Thyroid gland (tissue), 4 donors: ENCODE measurements at regions not wholly inside any gene's neighbourhood (a gene's known extent, or its start where the extent isn't known, plus 50 kb on each side); places are given as distances from the start of the nearest gene placed in this dataset.
"Not testable (repeated sequence)": the region's sequence is repeated elsewhere in the genome, so short reads cannot be mapped to it uniquely, and the experiment has no call there.

Experiments
- DNase-seq, 2 donors: peaks; one replicate each; pipeline ENCODE4 v3.0.0-alpha.2; 2019
- H3K27ac ChIP-seq, 3 donors: fragments of 200-600 bp; sonication (generic); 1 replicate in 2 of 3; 2 replicates in 1 of 3; pipeline ENCODE4 v1.5.1; 2016 to 2019; ENCODE audit warnings: mild to moderate bottlenecking in 1 of 3, moderate library complexity in 1 of 3
- H3K27me3 ChIP-seq: fragments of 200-600 bp; sonication (generic); one replicate; pipeline ENCODE4 v1.5.1; 2019
- H3K36me3 ChIP-seq, 2 donors: fragments of 200-600 bp; sonication (generic); one replicate each; pipeline ENCODE4 v1.5.1; 2016 to 2019
- H3K4me1 ChIP-seq, 2 donors: fragments of 200-600 bp; sonication (generic); one replicate each; pipeline ENCODE4 v1.5.1; 2017 to 2019
- H3K4me3 ChIP-seq, 3 donors: fragments of 200-600 bp; sonication (generic); replicated peaks in 1 of 3; 1 replicate in 2 of 3; 2 replicates in 1 of 3; pipeline ENCODE4 v1.5.1; 2016; ENCODE audit warnings: mild to moderate bottlenecking in 1 of 3
- H3K9me3 ChIP-seq: fragments of 200-600 bp; sonication (generic); one replicate; pipeline ENCODE4 v1.5.1; 2017
- POLR2A ChIP-seq, 2 donors: fragments of 450-650 bp; IDR thresholded peaks; one replicate each; pipeline ENCODE4 v1.6.1; 2017; ENCODE audit warnings: antibody characterized with exemption in 2 of 2, mild to moderate bottlenecking in 2 of 2, moderate library complexity in 1 of 2
- WGBS, 2 donors: methylation state at CpG; one replicate each; pipeline ENCODE4 v1.1.5; 2017; 5-methylcytosine and 5-hydroxymethylcytosine counted together
- intact Hi-C: fragments of 100-400 bp; cut with DNase I; formaldehyde crosslinking; loops from one replicate; pipeline ENCODE4 v1.15.1; 2023
- TF ChIP-seq, protein P1 (sequence below), 6 experiments: fragments of 200-600 bp in 3 of 6; fragments of 450-650 bp in 3 of 6; sonication (generic) in 3 of 6; IDR thresholded peaks; one replicate each; pipeline ENCODE4 v1.5.1; 2016 to 2019; ENCODE audit warnings: antibody characterized with exemption in 6 of 6, mild to moderate bottlenecking in 2 of 6, inconsistent platforms in 1 of 6, moderate library complexity in 1 of 6

GRCh38 chr10:85492684-85493083, 873.9 kb downstream of the GRID1 start:
- no peak overlapping the region for H3K27ac ChIP-seq
- H3K9me3 ChIP-seq: no peaks in the 10 kb centered on the region
- H3K27me3 ChIP-seq: no peaks in the 10 kb centered on the region
- no peak for DNase-seq
- no peaks in the 10 kb centered on the region for H3K36me3 ChIP-seq
- WGBS, 2 donors: 49 to 63% methylated on average over 3 of the region's 3 CpGs
- intact Hi-C loops: no loop called here
- no peaks in the 10 kb centered on the region for H3K4me1 ChIP-seq
- no peak overlapping the region for H3K4me3 ChIP-seq
- TF ChIP-seq POLR2A (IDR thresholded peaks at IDR 0.05): no peak
- TF ChIP-seq, protein P1, sequence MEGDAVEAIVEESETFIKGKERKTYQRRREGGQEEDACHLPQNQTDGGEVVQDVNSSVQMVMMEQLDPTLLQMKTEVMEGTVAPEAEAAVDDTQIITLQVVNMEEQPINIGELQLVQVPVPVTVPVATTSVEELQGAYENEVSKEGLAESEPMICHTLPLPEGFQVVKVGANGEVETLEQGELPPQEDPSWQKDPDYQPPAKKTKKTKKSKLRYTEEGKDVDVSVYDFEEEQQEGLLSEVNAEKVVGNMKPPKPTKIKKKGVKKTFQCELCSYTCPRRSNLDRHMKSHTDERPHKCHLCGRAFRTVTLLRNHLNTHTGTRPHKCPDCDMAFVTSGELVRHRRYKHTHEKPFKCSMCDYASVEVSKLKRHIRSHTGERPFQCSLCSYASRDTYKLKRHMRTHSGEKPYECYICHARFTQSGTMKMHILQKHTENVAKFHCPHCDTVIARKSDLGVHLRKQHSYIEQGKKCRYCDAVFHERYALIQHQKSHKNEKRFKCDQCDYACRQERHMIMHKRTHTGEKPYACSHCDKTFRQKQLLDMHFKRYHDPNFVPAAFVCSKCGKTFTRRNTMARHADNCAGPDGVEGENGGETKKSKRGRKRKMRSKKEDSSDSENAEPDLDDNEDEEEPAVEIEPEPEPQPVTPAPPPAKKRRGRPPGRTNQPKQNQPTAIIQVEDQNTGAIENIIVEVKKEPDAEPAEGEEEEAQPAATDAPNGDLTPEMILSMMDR (IDR thresholded peaks at IDR 0.05): no peak

DNA sequence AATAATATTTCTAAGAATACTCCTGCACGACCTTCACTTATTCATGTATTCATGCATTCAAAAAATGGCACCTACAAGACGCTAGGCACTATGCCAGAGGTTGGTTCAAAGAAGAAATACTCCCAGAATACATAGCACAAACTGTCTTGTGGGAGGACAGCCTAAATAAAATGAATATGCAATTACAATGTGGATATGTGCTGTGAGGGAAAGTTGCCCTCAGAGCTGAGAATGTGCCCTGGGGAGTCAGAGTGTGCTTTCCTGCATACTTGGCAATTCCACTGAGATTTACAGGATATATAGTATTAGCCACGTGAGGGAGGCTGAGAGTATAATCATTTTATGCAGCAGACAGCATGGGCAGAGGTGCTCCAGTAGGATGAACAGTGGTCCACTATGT, 872.9 kb downstream of the GRID1 start:
- H3K9me3 ChIP-seq: no peaks in the 10 kb centered on the region
- no peak for TF ChIP-seq POLR2A (IDR thresholded peaks at IDR 0.05)
- TF ChIP-seq, protein P1 (IDR thresholded peaks at IDR 0.05): no peak
- H3K36me3 ChIP-seq: no peaks in the 10 kb centered on the region
- 57 to 68% methylated on average over 3 of the region's 3 CpGs for WGBS, 2 donors
- no peak overlapping the region for H3K27ac ChIP-seq
- H3K27me3 ChIP-seq: no peaks in the 10 kb centered on the region
- H3K4me3 ChIP-seq: no peak overlapping the region
- DNase-seq: no peak
- H3K4me1 ChIP-seq: no peaks in the 10 kb centered on the region
- intact Hi-C loops: no loop called here

- intact Hi-C loops, H3K36me3 ChIP-seq, H3K4me1 ChIP-seq, DNase-seq, H3K9me3 ChIP-seq, H3K27ac ChIP-seq, H3K4me3 ChIP-seq, H3K27me3 ChIP-seq: not testable (repeated sequence)
- WGBS, 2 donors: 91 to 94% methylated on average over 8 to 10 of the region's 10 CpGs
These were observed 862.0 kb downstream of the GRID1 start for GRCh38 chr10:85504641-85505040.

DNA sequence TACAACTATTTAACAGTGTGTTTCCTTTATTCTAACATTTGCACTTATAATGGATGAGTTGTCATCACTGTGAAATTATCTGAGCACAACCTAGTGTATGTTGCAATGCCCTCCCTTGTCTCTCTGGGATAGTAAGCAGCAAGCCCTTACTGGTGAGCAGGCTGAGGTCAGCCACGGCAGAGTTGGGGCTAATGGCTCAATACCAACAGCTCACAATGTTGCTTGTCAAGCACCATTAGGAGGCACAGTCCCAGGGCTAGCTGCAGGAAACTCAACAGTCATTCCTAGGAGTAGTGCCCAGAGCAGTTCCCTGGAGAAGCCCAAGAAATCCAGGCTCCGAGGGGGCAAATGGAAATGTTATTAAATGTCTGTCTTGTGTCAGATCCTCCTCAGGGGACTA, 858.4 kb downstream of the GRID1 start:
- H3K27me3 ChIP-seq: no peaks in the 10 kb centered on the region
- H3K9me3 ChIP-seq: no peaks in the 10 kb centered on the region
- H3K4me3 ChIP-seq: no peak overlapping the region
- DNase-seq: no peak
- no peaks in the 10 kb centered on the region for H3K4me1 ChIP-seq
- no peaks in the 10 kb centered on the region for H3K36me3 ChIP-seq
- TF ChIP-seq, protein P1 (IDR thresholded peaks at IDR 0.05): no peak
- TF ChIP-seq POLR2A (IDR thresholded peaks at IDR 0.05): no peak
- no peak overlapping the region for H3K27ac ChIP-seq
- intact Hi-C loops: no loop called here
- 57 to 68% methylated on average over 2 of the region's 2 CpGs for WGBS, 2 donors

GRCh38 chr10:85510682-85511081, 855.9 kb downstream of the GRID1 start:
- TF ChIP-seq POLR2A (IDR thresholded peaks at IDR 0.05): no peak
- TF ChIP-seq, protein P1 (IDR thresholded peaks at IDR 0.05): no peak
- 85 to 87% methylated on average over 5 of the region's 5 CpGs for WGBS, 2 donors
- Histone ChIP-seq H3K4me3 (no peak overlapping the region), H3K27me3 (no peaks in the 10 kb centered on the region), H3K9me3 (no peaks in the 10 kb centered on the region), H3K27ac (no peak overlapping the region), H3K4me1 (peaks cover 0 to 7% of the 10 kb centered on the region in 2 donors), H3K36me3 (no peaks in the 10 kb centered on the region)
- DNase-seq: no peak
- intact Hi-C loops: no loop called here

DNA sequence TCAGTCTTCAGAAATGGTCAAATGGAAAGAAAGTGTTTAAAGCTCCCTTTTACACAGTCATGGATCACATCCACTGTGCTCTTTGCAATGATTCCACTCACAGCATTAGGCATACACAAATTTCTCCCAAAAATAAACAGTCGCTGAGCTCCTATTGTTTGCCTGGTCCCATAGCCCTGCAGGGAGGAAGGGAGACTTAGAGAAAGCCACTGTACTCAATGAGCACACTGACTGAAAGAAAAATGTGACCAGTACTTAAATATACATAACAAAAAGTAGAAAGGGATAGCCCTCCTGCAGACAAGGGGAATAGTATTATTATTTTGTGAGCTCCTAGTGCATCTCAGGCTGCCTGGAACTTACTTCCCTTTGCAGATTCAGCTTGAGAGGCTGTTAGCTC, 853.2 kb downstream of the GRID1 start:
- Histone ChIP-seq H3K9me3 (no peaks in the 10 kb centered on the region), H3K27me3 (no peaks in the 10 kb centered on the region), H3K36me3 (no peaks in the 10 kb centered on the region), H3K4me1 (peaks cover 0 to 8% of the 10 kb centered on the region in 2 donors), H3K4me3 (no peak overlapping the region), H3K27ac (no peak overlapping the region)
- 70 to 72% methylated on average over 1 of the region's 1 CpG for WGBS, 2 donors
- intact Hi-C loops: no loop called here
- DNase-seq: no peak
- TF ChIP-seq POLR2A (IDR thresholded peaks at IDR 0.05): no peak
- TF ChIP-seq, protein P1 (IDR thresholded peaks at IDR 0.05): no peak
